ENCODE measurements at regions not wholly inside any gene's neighbourhood (a gene's known extent, or its start where the extent isn't known, plus 50 kb on each side); places are given as distances from the start of the nearest gene placed in this dataset.

GRCh38 chr15:100783760-100784492 is 95.7 kb upstream of the ALDH1A3 start:
- Histone ChIP-seq H3K4me3 (ENCODE audit: low read depth, low read length) (no peak overlapping the region), H3K36me3 (ENCODE audit: control insufficient read depth in 2 of 2, insufficient read depth in 1 of 2, low read length in 2 of 2) (no peaks in the 10 kb centered on the region), H3K4me1 (ENCODE audit: control insufficient read depth, insufficient read depth, low read length) (no peaks in the 10 kb centered on the region), H3K9me3 (ENCODE audit: control insufficient read depth, insufficient read depth, low read depth, low read length) (no peaks in the 10 kb centered on the region), H3K27ac (ENCODE audit: extremely low read depth, low read depth, low read length) (no peak overlapping the region)
- TF ChIP-seq ZNF341 (tag by site-specific recombination; IDR thresholded peaks at IDR 0.05; ENCODE audit: low read depth) (no peak), ZNF626 (tag by site-specific recombination; IDR thresholded peaks at IDR 0.05) (no peak), ZNF280D (tag by site-specific recombination; IDR thresholded peaks at IDR 0.05) (no peak)
- ChIA-PET POLR2A (no interaction called here), CTCF (interaction anchor here (0.6 to 0.8 kb wide), 4 partner anchors 10 to 89 kb away, joined by 3 to 5 read pairs (median 4); no protein-coding TSS in a partner anchor)

GRCh38 chr15:100784493-100785180 is 95.0 kb upstream of the ALDH1A3 start:
- Histone ChIP-seq H3K9me3 (ENCODE audit: control insufficient read depth, insufficient read depth, low read depth, low read length) (no peaks in the 10 kb centered on the region), H3K4me3 (ENCODE audit: low read depth, low read length) (no peak overlapping the region), H3K27ac (ENCODE audit: extremely low read depth, low read depth, low read length) (no peak overlapping the region), H3K36me3 (ENCODE audit: control insufficient read depth in 2 of 2, insufficient read depth in 1 of 2, low read length in 2 of 2) (no peaks in the 10 kb centered on the region), H3K4me1 (ENCODE audit: control insufficient read depth, insufficient read depth, low read length) (no peaks in the 10 kb centered on the region)
- POLR2A ChIA-PET: no interaction called here
- TF ChIP-seq ZNF585B (tag by site-specific recombination; IDR thresholded peaks at IDR 0.05) (no peak), ZBTB26 (tag by site-specific recombination; optimal IDR thresholded peaks at IDR 0.05) (no peak), GLI4 (tag by site-specific recombination; IDR thresholded peaks at IDR 0.05) (no peak), ZBTB21 (tag by site-specific recombination; IDR thresholded peaks at IDR 0.05) (no peak), ZNF623 (tag by site-specific recombination; IDR thresholded peaks at IDR 0.05) (no peak), ZNF768 (tag by site-specific recombination; IDR thresholded peaks at IDR 0.05) (no peak), SALL2 (tag by site-specific recombination; IDR thresholded peaks at IDR 0.05; ENCODE audit: borderline replicate concordance) (no peak), ZNF311 (tag by site-specific recombination; IDR thresholded peaks at IDR 0.05; ENCODE audit: borderline replicate concordance) (no peak), KLF9 (tag by site-specific recombination; IDR thresholded peaks at IDR 0.05; ENCODE audit: low read depth) (no peak), OSR2 (tag by site-specific recombination; IDR thresholded peaks at IDR 0.05) (no peak), ZNF416 (tag by site-specific recombination; IDR thresholded peaks at IDR 0.05) (no peak), ZNF624 (tag by site-specific recombination; IDR thresholded peaks at IDR 0.05) (no peak), ZNF423 (tag by site-specific recombination; IDR thresholded peaks at IDR 0.05) (no peak)
- TF ChIP-seq, protein P1, sequence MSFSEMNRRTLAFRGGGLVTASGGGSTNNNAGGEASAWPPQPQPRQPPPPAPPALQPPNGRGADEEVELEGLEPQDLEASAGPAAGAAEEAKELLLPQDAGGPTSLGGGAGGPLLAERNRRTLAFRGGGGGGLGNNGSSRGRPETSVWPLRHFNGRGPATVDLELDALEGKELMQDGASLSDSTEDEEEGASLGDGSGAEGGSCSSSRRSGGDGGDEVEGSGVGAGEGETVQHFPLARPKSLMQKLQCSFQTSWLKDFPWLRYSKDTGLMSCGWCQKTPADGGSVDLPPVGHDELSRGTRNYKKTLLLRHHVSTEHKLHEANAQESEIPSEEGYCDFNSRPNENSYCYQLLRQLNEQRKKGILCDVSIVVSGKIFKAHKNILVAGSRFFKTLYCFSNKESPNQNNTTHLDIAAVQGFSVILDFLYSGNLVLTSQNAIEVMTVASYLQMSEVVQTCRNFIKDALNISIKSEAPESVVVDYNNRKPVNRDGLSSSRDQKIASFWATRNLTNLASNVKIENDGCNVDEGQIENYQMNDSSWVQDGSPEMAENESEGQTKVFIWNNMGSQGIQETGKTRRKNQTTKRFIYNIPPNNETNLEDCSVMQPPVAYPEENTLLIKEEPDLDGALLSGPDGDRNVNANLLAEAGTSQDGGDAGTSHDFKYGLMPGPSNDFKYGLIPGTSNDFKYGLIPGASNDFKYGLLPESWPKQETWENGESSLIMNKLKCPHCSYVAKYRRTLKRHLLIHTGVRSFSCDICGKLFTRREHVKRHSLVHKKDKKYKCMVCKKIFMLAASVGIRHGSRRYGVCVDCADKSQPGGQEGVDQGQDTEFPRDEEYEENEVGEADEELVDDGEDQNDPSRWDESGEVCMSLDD (tag by site-specific recombination; IDR thresholded peaks at IDR 0.05): no peak
- TF ChIP-seq, protein P2, sequence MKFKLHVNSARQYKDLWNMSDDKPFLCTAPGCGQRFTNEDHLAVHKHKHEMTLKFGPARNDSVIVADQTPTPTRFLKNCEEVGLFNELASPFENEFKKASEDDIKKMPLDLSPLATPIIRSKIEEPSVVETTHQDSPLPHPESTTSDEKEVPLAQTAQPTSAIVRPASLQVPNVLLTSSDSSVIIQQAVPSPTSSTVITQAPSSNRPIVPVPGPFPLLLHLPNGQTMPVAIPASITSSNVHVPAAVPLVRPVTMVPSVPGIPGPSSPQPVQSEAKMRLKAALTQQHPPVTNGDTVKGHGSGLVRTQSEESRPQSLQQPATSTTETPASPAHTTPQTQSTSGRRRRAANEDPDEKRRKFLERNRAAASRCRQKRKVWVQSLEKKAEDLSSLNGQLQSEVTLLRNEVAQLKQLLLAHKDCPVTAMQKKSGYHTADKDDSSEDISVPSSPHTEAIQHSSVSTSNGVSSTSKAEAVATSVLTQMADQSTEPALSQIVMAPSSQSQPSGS (tag by site-specific recombination; IDR thresholded peaks at IDR 0.05; ENCODE audit: low read depth): no peak
- TF ChIP-seq, protein P3, sequence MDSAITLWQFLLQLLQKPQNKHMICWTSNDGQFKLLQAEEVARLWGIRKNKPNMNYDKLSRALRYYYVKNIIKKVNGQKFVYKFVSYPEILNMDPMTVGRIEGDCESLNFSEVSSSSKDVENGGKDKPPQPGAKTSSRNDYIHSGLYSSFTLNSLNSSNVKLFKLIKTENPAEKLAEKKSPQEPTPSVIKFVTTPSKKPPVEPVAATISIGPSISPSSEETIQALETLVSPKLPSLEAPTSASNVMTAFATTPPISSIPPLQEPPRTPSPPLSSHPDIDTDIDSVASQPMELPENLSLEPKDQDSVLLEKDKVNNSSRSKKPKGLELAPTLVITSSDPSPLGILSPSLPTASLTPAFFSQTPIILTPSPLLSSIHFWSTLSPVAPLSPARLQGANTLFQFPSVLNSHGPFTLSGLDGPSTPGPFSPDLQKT (IDR thresholded peaks at IDR 0.05; ENCODE audit: borderline replicate concordance, low read depth, low read length): no peak
- TF ChIP-seq, protein P4, sequence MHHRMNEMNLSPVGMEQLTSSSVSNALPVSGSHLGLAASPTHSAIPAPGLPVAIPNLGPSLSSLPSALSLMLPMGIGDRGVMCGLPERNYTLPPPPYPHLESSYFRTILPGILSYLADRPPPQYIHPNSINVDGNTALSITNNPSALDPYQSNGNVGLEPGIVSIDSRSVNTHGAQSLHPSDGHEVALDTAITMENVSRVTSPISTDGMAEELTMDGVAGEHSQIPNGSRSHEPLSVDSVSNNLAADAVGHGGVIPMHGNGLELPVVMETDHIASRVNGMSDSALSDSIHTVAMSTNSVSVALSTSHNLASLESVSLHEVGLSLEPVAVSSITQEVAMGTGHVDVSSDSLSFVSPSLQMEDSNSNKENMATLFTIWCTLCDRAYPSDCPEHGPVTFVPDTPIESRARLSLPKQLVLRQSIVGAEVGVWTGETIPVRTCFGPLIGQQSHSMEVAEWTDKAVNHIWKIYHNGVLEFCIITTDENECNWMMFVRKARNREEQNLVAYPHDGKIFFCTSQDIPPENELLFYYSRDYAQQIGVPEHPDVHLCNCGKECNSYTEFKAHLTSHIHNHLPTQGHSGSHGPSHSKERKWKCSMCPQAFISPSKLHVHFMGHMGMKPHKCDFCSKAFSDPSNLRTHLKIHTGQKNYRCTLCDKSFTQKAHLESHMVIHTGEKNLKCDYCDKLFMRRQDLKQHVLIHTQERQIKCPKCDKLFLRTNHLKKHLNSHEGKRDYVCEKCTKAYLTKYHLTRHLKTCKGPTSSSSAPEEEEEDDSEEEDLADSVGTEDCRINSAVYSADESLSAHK (tag by site-specific recombination; IDR thresholded peaks at IDR 0.05): no peak
- CTCF ChIA-PET: interaction anchor here (0.8 to 1.0 kb wide), 2 partner anchors 11 to 88 kb away, joined by 3 to 4 read pairs; no protein-coding TSS in a partner anchor

All from HEK293 (cell line).